Endothelial cell of umbilical vein (primary cell): ENCODE measurements at regions not wholly inside any gene's neighbourhood (a gene's known extent, or its start where the extent isn't known, plus 50 kb on each side); places are given as distances from the start of the nearest gene placed in this dataset.
A peak's percentile ranks its signal among the peaks of the same experiment; 100 is the strongest.
"Not testable (repeated sequence)": the region's sequence is repeated elsewhere in the genome, so short reads cannot be mapped to it uniquely, and the experiment has no call there.

Experiments
- BruUV-seq: library from RNA; stranded (reverse); fragments of 400-500 nt; replicated peaks from 2 replicates; lab custom pipeline; 2021; lab: Mats Ljungman, UMichigan
- CTCF ChIA-PET: fragments of 300-600, 350-600 bp; sonication (Branson Sonifier 250); formaldehyde crosslinking; loops from one replicate; lab custom pipeline; 2021; ENCODE audit warnings: antibody characterized with exemption, inconsistent platforms; lab: Charles Lee
- POLR2A ChIA-PET: fragments of 300-600, 350-600 bp; sonication (Branson Sonifier 250); formaldehyde crosslinking; loops from one replicate; lab custom pipeline; 2021; ENCODE audit warnings: antibody characterized with exemption, inconsistent platforms; lab: Charles Lee
- DNase-seq: peaks from one replicate; pipeline ENCODE4 v3.0.0-alpha.2; 2011; ENCODE audit warnings: low read depth, low spot score
- FAIRE-seq: peaks from 2 replicates; lab custom pipeline; 2011; peaks lifted over from hg19 to GRCh38; lab: Jason Lieb, UNC
- H2AFZ ChIP-seq: 2 replicates; pipeline ENCODE4 v1.6.0; 2012; ENCODE audit warnings: low read depth, low read length, control low read depth, inconsistent platforms
- H3K27ac ChIP-seq: 2 replicates; pipeline ENCODE4 v1.5.1; 2011; ENCODE audit warnings: low read depth, mild to moderate bottlenecking, control low read depth, low read length, moderate library complexity; ENCODE audit not compliant: insufficient read depth
- H3K27me3 ChIP-seq, 2 experiments: 2 replicates each; pipeline versions ENCODE4 v1.6.0 to v1.6.1; 2011; ENCODE audit warnings: low read length in 2 of 2, mixed read lengths in 1 of 2; ENCODE audit not compliant: control insufficient read depth in 2 of 2, insufficient read depth in 2 of 2
- H3K36me3 ChIP-seq, 2 experiments: 2 replicates in 1 of 2; 3 replicates in 1 of 2; pipeline ENCODE4 v1.5.1; 2011; ENCODE audit warnings: low read length in 2 of 2, mild to moderate bottlenecking in 1 of 2, moderate library complexity in 1 of 2; ENCODE audit not compliant: control insufficient read depth in 2 of 2, insufficient read depth in 2 of 2; ENCODE audit errors: extremely low read depth in 1 of 2
- H3K4me1 ChIP-seq: 3 replicates; pipeline ENCODE4 v1.5.1; 2011; ENCODE audit warnings: mild to moderate bottlenecking, low read length; ENCODE audit not compliant: control insufficient read depth, insufficient read depth; ENCODE audit errors: extremely low read depth
- H3K4me2 ChIP-seq: 2 replicates; pipeline ENCODE4 v1.6.1; 2011; ENCODE audit warnings: low read length, control low read depth, mixed read lengths; ENCODE audit not compliant: insufficient read depth
- H3K4me3 ChIP-seq, 3 experiments: fragments of 200-600 bp in 1 of 3; sonication (generic), shearing (Covaris generic) in 1 of 3; replicated peaks in 1 of 3; 2 replicates each; pipeline ENCODE4 v1.5.1; 2011 to 2016; ENCODE audit warnings: control low read depth in 3 of 3, low read length in 3 of 3, mild to moderate bottlenecking in 2 of 3, inconsistent platforms in 1 of 3, low read depth in 1 of 3, moderate library complexity in 1 of 3; ENCODE audit not compliant: insufficient read depth in 1 of 3
- H3K79me2 ChIP-seq: 2 replicates; pipeline ENCODE4 v1.6.0; 2012; ENCODE audit warnings: low read length, inconsistent platforms; ENCODE audit not compliant: control insufficient read depth, insufficient read depth
- H3K9ac ChIP-seq: replicated peaks from 2 replicates; pipeline ENCODE3; 2011; ENCODE audit warnings: low read length, control low read depth; ENCODE audit not compliant: insufficient read depth; ENCODE audit errors: extremely low read depth
- H3K9me1 ChIP-seq: replicated peaks from 3 replicates; pipeline ENCODE4 v1.6.0; 2011; ENCODE audit warnings: mild to moderate bottlenecking, low read length; ENCODE audit not compliant: control insufficient read depth, insufficient read depth; ENCODE audit errors: extremely low read depth
- H3K9me3 ChIP-seq: replicated peaks from 2 replicates; pipeline ENCODE4 v1.5.1; 2012; ENCODE audit warnings: low read length, inconsistent platforms; ENCODE audit not compliant: control insufficient read depth, insufficient read depth
- H4K20me1 ChIP-seq: replicated peaks from 2 replicates; pipeline ENCODE3; 2011; ENCODE audit warnings: mild to moderate bottlenecking, low read length; ENCODE audit not compliant: control insufficient read depth, insufficient read depth; ENCODE audit errors: extremely low read depth
- dilution Hi-C: fragments of 300-500 bp; cut with MboI; formaldehyde crosslinking; loops from one replicate; pipeline ENCODE4 v1.15.0; 2019; ENCODE audit warnings: low sequenced_read_pairs; ENCODE audit not compliant: extremely low pct_ligation_motif_present
- intact Hi-C: fragments of 100-400 bp; cut with micrococcal nuclease; formaldehyde crosslinking; loops from one replicate; pipeline ENCODE4 v1.10.0; 2022

- FAIRE-seq, H3K4me1 ChIP-seq: not testable (repeated sequence)
Observed at GRCh38 chr2:90011101-90011443, 1319.6 kb downstream of the RPIA start.

DNA sequence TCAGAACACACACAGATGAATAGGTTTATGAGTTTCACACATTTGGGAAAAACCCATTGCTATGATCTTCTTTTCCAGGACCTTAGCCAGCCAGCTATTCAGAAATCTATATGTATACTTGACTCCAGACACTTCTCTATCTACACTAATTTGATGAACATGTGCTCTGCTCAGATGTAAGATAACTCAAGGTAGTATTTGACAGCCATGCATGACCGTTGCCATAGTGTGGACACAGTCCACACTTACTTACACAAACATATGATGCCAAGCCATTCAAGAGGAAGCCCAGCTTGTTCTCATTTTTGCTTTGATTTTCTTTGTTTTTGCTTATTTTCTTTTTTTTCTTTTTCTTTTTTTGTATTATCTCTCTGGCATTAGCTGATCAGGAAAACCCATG is 1328.4 kb downstream of the RPIA start:
- intact Hi-C loops, H3K9ac ChIP-seq, dilution Hi-C loops, H4K20me1 ChIP-seq, DNase-seq, H3K27ac ChIP-seq, H3K36me3 ChIP-seq, H3K9me3 ChIP-seq, FAIRE-seq, H3K79me2 ChIP-seq, BruUV-seq, H3K27me3 ChIP-seq, POLR2A ChIA-PET, H3K4me1 ChIP-seq, H3K4me3 ChIP-seq, H2AFZ ChIP-seq, H3K9me1 ChIP-seq, CTCF ChIA-PET, H3K4me2 ChIP-seq: not testable (repeated sequence)

More at GRCh38 chr2:90011101-90011443, 1319.6 kb downstream of the RPIA start:
- DNase-seq, H3K79me2 ChIP-seq, H3K27ac ChIP-seq, dilution Hi-C loops, H3K9ac ChIP-seq, intact Hi-C loops, H2AFZ ChIP-seq, H3K9me1 ChIP-seq, BruUV-seq, H3K4me3 ChIP-seq, H3K27me3 ChIP-seq, H3K36me3 ChIP-seq, POLR2A ChIA-PET, CTCF ChIA-PET, H4K20me1 ChIP-seq, H3K9me3 ChIP-seq, H3K4me2 ChIP-seq: not testable (repeated sequence)

GRCh38 chr2:90021234-90021633 is 1329.8 kb downstream of the RPIA start:
- H4K20me1 ChIP-seq, H3K27me3 ChIP-seq, dilution Hi-C loops, H3K9me3 ChIP-seq, H3K4me1 ChIP-seq, H3K4me2 ChIP-seq, H3K9me1 ChIP-seq, H3K27ac ChIP-seq, H3K36me3 ChIP-seq, intact Hi-C loops, H3K79me2 ChIP-seq, CTCF ChIA-PET, BruUV-seq, DNase-seq, H3K9ac ChIP-seq, H3K4me3 ChIP-seq, H2AFZ ChIP-seq, POLR2A ChIA-PET: not testable (repeated sequence)
- peak; percentile 55 for FAIRE-seq
